Stimulated activated CD8-positive, alpha-beta memory T cell treated with anti-CD3 and anti-CD28 coated beads, Interleukin-4, amount 100 ng/mL, for 24 hours (primary cell): ENCODE measurements at regions not wholly inside any gene's neighbourhood (a gene's known extent, or its start where the extent isn't known, plus 50 kb on each side); places are given as distances from the start of the nearest gene placed in this dataset.
"Not testable (repeated sequence)": the region's sequence is repeated elsewhere in the genome, so short reads cannot be mapped to it uniquely, and the experiment has no call there.

Experiments used
- DNase-seq: peaks from one replicate; pipeline ENCODE4 v3.0.0-alpha.2; 2020; ENCODE audit warnings: low read depth

DNA sequence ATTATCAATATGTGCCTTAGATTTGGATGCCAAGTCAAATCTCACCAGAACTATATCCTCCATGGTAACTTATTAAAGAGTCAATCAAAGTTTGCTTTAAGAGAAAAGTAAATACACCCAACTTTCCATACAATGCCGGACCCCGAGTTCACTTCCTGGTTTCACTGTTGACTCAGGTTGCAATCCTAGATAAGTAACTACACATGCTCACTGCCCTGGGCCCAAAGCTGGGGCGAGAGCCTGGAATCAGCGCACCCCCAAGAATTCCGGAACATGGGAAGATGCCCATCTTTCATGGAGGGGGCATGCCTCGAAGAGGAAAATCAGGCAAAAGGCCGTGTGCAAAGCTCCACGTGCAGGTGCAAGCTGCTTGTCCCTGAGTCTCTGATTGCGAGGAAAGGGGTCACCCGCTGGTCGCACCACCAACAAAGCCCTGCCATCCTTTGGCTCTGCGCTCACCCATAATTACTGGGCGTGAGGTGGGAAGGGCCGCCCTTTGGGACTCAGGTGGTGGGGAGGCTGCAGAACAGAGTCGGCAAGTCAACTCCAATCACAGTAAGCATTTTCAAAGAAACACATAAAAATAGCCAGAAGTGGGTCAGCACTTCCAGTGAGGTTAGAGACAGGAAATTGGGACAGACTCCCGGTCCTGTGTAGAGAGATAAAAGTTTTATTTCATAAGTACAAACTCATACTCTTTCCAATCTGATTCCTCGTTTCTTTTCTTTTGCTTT, 167.7 kb downstream of the TOMM20 start:
- no peak for DNase-seq

DNA sequence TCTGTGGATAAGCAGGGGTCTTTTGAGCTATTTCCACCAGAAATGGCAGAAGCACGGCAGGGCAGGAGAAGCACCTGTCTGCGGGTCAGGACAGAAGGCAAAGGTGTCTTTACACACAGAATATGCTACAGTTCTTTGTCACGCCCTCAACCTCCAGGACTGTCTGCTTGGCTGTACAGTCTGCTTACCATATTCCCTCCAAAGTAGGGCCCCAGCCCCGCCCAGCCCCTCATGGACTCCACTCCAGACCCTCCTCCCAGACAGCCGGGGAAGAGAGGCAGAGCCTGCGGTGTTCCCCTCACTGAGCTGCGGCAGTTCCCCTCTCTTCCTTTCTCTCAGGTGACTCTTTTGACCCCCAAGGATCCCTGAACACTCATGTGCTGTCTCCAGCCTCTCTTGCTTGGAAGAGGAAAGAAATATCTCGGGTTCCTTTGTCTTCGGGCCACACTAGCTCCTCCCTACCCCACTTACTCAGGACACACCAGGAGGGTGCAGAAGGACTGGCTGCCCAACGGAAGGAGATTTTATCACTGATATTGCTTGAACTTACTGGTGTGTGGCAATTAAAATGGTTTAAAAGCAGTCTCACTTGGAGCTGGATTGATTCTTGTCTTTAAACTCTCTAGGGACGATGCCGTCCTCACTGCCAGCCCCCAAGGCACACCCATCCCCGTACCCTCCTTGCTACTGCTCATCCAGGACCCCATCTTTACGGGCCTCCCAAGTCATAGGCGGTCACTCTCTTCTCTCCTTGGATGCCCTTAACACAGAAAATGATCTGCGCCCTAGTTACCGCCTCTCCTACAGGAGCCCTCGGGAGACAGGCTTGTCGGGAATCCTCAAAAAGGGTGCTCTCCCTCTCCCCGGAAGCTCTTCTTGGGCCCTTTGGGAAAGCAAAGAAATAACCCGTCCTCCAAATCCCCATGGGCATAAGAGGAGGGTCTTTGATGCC, 169.7 kb downstream of the TOMM20 start:
- DNase-seq, result no peak

DNA sequence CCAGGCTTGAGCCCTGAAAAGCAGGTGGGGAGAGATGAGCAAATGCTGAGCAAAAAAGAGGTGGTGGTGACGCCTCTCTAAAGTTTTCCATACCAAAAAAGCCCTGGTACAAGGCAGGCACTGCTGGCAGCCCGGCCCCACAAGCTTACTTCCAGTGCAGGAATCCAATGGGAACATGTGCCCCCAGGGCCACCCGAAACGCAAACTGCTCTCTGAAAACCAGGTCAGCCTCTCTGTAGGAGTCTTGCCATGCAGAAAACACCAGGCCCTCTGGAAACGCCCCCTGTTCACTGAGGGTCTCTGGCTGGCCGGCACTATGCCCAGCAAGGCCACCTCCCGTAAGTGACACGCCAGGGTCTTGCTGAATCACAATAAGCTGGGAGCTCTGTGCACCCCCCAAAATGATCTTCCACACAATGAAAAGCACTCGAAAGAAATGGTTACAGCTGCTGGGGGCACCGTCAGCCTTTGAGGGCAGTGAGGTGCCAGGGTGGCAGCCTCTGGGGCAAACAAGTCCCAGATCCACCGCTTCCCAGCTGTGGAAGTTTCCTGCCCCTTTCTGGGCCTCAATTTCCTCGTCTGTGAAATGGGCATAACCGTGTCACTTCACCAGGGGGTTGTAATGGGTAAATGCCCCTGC, 170.5 kb downstream of the TOMM20 start:
- no peak for DNase-seq

DNA sequence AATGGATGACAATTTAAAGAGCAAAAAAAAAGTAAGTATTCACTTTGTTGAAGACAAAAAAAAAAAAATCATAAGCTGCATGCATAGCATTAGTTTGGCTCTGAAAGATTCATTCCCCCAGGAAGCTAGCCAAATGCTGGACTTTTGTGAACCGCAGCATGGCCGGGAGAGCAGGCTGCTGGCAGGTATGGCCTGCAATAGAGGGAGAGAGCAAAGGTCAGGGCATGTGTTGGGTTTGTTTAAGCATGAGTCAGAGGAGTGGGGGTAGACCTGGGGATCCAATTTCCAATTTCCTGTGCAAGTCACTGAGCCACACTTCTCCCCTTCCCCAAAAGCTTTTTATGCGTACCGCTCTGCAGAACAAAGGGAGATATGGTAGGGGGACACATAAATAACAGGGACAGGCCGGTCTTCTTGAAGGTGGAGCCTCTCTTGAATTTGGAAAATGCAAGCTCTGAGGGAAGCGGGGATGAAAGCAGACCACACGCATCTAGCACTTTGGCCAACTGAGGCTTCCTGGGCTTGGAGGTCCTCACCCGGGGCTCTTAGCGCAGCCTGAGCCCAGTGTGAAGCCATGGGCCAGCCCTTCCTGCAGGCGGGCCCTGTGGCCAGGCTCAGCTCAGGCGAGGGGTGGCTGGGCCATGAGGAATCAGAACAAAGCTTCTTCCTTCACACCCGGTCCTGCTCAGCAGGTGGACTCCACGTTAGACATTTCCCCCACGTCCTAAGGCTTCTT, 171.1 kb downstream of the TOMM20 start:
- no peak for DNase-seq

DNA sequence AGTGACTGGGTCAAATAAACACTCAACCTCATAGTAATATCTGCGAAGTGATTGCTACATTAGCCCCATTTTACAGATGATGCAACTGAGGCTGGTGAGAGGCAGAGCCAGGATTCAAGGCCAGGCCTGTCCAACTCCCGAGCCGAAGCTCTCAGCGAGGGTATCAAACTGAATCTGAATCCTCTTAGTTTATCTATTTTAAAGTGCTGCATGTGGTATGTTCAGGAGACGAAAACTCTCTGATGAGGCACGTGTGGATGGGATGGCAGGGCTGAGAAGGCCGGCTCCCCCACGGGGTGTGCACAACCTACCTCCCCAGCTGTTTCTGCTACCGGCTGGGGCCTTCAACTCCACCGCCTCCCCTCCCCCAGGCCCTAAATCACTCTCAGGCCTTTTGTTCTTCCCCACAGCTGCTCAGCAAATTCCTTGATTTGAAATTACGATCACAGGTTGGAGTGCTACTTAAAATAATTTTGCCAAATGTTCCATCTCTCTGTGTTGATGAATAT, 171.8 kb downstream of the TOMM20 start:
- no peak for DNase-seq

DNA sequence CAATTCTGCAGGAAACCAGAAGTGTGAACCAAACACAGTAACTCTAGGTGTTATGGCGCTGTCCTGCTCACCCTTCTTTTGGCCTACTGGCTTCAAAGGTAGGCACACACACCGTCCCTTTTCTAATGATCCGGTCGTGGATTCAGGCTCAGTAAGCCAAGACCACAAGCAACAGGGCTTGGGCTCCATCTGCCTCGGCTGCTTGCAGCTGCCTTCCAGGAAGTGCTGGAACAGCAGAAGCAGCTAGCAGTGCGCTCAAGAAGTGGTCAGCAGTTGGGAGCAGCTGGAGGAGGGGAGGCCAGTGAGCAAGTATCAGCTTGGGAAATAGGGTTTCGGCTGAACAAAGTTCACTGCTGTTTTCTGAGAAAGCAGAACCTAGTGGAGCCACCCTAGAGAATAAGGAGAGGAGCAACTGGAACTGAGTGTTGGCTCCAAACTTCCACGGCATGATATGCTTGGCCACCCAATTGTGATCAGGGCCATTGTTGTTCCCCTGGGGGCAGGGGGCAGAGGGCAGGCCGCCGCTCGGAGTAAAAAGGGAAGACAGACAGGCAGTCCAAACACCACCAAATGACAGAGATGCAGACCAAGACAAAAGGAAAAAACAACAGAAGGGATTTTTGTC, 173.4 kb downstream of the TOMM20 start:
- DNase-seq, result no peak

DNA sequence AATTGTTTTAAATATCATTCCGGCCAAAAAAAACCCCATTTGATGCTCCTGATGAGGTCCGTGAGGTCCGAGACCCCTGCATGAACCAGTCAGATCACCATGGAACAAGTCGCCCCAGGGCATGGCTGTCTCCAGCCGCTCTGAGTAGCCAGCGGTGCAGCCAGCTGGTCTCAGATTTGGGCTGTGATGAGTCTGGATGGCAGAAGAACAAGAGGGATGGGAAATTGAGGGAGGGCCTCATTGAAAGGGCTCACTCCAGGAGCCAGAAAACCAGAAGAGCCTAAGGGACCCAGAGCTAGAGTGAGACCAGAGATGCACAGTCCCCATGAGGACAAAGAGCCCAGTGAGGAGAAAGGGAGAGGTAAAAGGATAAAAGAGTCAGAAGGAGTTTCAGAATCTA, 174.0 kb downstream of the TOMM20 start:
- no peak for DNase-seq

DNA sequence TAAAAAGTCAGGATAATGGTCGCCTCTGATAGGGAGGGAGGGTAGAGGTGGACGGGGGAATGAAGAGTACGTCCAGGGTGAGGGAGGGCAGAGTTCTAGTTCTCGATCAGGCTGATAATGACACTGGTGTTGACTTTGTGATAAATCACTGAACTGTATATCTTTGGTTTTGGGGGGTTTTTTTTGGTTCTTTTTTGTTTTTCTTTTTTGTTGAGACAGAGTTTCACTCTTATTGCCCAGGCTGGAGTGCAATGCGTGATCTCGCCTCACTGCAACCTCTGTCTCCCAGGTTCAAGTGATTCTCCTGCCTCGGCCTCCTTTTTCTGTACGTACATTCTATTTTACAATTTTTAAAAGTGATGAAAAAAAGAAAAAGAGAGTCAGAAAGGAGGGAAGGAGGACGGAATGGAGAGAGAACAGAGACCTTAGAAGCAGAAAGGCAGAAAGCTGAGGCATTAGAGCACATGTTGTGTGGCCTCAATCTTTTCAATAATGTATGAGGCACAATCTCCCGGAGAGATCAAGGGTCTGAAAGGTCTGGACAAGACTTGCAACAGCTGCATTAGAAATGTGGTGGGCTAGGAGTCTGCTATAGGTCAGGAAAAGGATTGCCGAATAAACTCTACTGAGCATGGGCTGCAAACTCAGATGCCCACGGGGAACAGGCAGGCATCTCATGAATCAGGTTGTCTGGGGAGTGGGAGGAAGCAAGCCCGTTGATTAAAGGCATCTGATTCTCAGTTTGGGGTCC, 174.8 kb downstream of the TOMM20 start:
- no peak for DNase-seq

DNA sequence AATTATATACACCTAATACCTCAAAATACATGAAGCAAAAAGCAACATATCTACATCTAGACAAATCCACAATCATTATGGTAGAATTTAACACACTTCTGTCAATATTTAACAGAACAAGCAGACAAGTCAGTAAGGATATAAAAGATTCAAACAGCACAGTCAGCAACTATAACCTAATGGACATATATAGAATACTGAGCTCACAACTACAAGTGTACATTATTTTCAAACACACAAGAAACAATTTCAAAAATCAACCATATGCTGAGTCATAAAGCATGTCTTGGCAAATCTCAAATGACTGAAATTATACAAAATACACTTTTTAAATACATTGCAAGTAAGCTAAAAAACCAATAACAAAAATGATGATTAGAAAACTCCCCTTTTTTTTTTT, 178.0 kb downstream of the TOMM20 start:
- no peak for DNase-seq

DNA sequence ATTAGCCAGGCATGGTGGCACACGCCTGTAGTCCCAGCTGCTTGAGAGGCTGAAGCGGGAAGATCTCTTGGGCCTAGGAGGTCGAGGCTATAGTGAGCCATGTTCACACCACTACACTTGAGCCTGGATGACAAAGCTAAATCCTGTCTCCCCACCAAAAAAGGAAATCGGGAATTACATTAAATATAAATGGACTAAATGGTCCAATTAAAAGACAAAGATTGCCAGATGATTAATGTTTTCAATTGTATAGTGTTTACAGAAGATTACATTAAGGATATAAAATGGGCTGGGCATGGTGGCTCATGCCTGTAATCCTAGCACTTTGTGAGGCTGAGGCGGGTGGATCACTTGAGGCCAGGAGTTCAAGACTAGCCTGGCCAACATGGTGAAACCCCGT, 179.1 kb downstream of the TOMM20 start:
- DNase-seq, result not testable (repeated sequence)

DNA sequence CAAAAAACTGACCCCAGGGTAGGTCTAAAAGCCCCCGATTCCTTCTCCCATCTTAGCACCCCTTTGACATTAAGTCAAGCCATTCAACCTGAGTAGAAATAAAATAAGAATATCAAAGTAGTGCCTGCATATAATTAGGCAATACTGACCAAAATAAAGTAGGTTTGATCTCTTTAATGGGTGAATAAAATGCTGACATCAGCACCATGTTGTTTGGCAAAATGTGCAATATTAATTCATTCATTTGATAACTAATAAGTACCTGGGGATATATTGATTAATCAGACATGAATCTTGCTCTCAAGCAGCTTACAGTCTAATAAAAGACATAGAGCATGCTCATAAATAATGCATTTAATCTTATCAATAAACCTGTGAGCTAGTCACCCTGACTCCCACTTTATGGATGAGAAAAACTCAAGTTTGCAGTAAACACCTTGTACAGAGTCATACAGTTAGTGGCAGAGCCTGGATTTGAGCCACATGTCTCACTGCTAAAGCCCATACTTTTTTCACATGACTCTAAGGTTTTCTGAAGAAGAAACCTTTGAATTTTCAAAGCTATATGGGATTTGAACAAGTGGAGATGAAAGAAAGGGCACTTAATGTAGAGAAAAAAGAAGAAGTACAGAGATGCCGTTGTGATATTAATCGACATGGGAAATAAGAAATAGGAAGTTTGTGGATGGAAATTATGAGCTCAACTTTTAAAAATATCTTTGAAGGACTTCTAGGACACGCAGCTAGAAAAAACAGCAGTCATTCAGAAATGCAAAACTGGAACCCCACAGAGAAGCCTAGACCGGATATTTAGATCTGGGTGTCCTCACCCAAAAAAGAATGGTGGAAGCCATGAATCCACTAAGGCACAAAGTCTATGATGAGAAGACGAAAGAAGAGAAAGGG, 183.9 kb downstream of the TOMM20 start:
- no peak for DNase-seq

DNA sequence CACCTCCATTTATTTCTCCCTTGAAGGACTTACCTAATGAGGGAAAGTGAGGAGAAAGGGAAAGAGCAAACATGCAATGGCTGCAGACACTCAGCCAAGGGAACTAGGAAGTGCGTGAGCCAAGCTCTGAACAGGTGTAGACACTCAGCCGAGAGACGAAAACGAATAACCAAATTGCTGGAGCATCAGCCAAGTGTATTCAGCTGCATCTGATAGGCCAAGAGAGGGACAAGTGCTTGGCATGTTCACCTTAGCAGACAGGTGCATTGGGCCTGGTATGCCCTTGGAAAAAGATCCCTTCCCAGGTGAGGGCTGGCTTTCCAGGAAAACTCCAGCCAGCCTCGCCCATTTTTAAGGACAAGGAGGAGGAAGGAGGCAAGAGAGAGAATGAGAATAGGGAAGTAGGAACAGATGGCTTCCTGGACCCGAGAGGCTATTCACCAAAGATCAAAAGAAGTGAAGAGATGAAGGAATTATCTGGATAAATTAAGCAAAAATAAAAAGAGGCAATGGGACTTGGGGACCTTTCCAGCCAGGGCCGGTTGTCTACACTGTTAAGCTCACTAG, 184.7 kb downstream of the TOMM20 start:
- no peak for DNase-seq

DNA sequence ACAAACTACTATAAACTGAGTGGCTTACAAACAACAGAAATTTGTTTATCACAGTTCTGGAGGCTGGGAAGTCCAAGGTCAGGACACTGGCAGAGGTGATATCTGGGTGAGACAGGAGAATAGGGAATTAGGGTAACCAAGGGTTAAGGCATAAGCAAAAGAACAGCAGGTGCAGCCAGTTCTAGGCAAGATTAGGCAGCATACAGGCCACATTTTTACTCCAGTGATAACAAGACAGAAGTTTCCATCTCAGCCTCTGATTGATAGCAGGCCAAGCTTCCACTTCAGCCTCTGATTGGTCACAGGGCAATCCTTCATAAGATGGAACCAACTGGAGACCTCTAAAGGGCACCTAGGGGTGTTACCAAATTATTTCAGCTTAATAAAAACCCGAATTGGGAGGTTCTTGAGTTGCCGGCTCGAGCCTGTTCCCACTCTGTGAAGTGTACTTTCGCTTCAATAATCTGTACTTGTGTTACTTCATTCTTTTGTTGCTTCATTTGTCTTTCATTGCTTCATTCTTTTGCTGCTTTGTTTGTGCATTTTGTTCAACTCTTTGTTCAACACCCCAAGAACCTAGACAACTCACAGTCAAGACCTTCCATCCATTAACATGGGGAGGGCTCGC, 185.6 kb downstream of the TOMM20 start:
- no peak for DNase-seq

DNA sequence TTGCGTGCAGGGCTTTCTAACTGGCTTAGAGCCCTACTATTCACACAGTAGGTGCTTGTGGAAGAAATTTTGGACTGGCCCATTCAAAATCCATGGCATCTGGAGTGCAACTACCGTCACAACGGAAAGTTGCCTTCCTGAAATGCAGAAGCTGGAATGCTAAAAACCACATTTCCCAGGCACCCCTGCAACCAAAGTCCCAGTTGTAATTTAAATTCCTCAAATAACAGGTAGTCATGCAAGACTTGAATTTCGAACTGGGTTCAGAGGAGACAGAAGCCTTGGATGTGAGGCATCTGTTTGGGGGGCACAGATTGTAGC, 186.7 kb downstream of the TOMM20 start:
- no peak for DNase-seq

DNA sequence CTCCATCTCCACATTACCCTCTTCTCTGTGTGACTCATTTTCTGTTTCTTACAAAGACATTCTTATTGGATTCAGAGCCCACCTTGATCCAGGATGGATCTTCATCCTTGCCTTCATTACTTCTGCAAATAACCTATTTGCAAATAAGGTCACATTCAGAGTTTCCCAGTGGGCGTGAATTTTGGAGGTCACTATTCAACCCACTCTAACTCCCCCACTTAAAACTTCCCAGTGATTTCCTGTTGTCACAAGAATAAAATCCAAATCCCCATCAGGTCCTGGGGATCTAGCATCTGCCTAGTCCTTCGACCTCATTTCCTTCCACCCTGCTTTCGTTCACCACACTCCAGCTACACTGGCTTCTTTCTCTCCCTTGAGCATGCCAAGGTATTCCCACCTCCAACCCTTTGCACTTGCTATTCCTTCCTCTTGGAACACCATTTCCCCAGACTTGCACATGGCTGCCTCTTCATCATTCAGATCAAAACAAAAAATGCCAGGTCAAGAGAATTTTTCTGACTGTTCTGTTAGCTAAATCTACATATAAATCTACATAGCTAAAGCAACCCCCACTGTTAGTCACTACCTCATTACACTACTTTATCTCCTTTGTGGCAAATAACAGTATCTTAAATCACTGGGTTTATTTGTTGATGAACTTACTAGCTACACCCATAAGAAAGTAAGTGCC, 187.2 kb downstream of the TOMM20 start:
- no peak for DNase-seq

DNA sequence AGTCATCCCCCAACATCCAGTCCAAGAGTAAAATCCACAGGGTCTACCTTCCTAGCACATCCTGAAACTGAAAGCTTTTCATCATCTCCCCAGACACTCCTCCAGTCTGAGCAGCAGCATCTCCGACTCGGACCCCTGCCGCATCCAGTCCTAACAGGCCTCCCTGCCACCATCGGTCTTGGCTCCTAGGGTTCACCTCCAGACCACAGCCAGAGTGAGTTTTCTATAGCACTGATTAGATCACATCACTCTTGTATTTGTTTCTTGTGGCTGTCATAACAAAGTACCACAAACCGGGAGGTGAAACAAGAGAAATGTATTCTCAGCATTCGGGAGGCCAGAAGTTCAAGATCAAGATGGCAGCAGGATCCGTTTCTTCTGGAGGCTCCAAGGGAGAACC, 187.8 kb downstream of the TOMM20 start:
- no peak for DNase-seq

DNA sequence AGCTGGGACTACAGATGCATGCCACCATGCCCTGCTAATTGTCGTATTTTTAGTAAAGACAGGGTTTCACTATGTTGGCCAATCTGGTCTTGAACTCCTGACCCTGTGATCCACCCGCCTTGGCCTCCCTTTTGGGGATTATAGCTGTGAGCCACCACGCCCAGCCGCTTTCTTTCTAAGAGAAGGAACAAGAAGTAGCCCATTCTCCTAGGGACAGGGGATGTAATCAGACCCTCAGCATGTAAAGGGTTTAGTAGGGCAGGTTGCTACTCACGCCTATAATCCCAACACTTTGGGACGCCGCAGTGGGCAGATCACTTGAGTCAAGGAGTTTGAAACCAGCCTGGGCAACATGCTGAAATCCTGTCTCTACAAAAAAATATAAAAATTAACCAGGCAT, 189.7 kb downstream of the TOMM20 start:
- no peak for DNase-seq

DNA sequence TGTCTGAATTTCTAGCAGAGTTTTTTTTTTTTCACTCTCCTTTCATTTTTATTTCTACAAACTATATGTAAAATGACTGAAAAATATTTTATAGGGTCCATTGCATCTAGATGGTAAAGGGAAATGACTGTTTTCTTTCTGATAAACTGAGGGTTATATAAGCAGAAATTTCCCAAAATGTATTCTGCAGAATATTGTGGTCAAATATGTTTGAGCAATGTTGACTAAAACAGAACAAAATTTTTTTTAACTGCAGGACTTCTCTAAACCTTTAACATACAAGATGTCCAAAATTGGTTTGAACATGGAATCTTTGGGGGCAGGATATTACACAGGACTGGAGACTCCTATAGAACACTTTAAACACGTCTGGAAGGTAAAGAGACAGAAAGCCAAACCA, 190.5 kb downstream of the TOMM20 start:
- DNase-seq, result no peak
